GM18873 (cell line): ENCODE measurements at regions not wholly inside any gene's neighbourhood (a gene's known extent, or its start where the extent isn't known, plus 50 kb on each side); places are given as distances from the start of the nearest gene placed in this dataset.

ENCODE experiments used
- ATAC-seq: cut with Tn5 transposase; IDR thresholded peaks from one replicate; pipeline ENCODE4 v1.9.1; 2021; ENCODE audit warnings: mild to moderate bottlenecking, moderate library complexity, moderate number of reproducible peaks; ENCODE audit not compliant: unreplicated experiment, low FRiP score

GRCh38 chr5:67405755-67406154, 209.2 kb upstream of the CD180 start:
- no peak for ATAC-seq

- no peak for ATAC-seq
These were observed 208.4 kb upstream of the CD180 start for GRCh38 chr5:67405101-67405364.

- no peak for ATAC-seq
These were observed 207.9 kb upstream of the CD180 start for GRCh38 chr5:67404256-67405100.

- ATAC-seq, result no peak
These were observed 205.9 kb upstream of the CD180 start for GRCh38 chr5:67402526-67402925.

- ATAC-seq, result no peak
These were observed 204.6 kb upstream of the CD180 start for GRCh38 chr5:67401172-67401571.

- ATAC-seq, result no peak
These were observed 204.2 kb upstream of the CD180 start for GRCh38 chr5:67400752-67401151.

- ATAC-seq, result no peak
These were observed 199.3 kb upstream of the CD180 start for GRCh38 chr5:67395790-67396418.

- no peak for ATAC-seq
These were observed 196.6 kb upstream of the CD180 start for GRCh38 chr5:67393211-67393610.

GRCh38 chr5:67390935-67391334, 194.3 kb upstream of the CD180 start:
- no peak for ATAC-seq

GRCh38 chr5:67383451-67383850, 186.9 kb upstream of the CD180 start:
- no peak for ATAC-seq

- ATAC-seq, result no peak
These were observed 184.8 kb upstream of the CD180 start for GRCh38 chr5:67381236-67381880.

GRCh38 chr5:67380431-67380830, 183.8 kb upstream of the CD180 start:
- ATAC-seq, result no peak

- no peak for ATAC-seq
These were observed 183.2 kb upstream of the CD180 start for GRCh38 chr5:67379753-67380152.

GRCh38 chr5:67378256-67378655, 181.7 kb upstream of the CD180 start:
- ATAC-seq, result no peak

- ATAC-seq, result no peak
These were observed 181.0 kb upstream of the CD180 start for GRCh38 chr5:67377631-67378030.

- no peak for ATAC-seq
These were observed 179.0 kb upstream of the CD180 start for GRCh38 chr5:67375606-67376005.

GRCh38 chr5:67374378-67374777, 177.8 kb upstream of the CD180 start:
- ATAC-seq, result no peak

- ATAC-seq, result no peak
These were observed 176.9 kb upstream of the CD180 start for GRCh38 chr5:67373518-67373917.

- ATAC-seq, result no peak
These were observed 176.3 kb upstream of the CD180 start for GRCh38 chr5:67372887-67373286.

GRCh38 chr5:67371924-67372323, 175.3 kb upstream of the CD180 start:
- no peak for ATAC-seq

GRCh38 chr5:67366691-67367395, 170.2 kb upstream of the CD180 start:
- no peak for ATAC-seq
